DOHH2 (cell line): ENCODE measurements at regions not wholly inside any gene's neighbourhood (a gene's known extent, or its start where the extent isn't known, plus 50 kb on each side); places are given as distances from the start of the nearest gene placed in this dataset.
A peak's percentile ranks its signal among the peaks of the same experiment; 100 is the strongest.
"Not testable (repeated sequence)": the region's sequence is repeated elsewhere in the genome, so short reads cannot be mapped to it uniquely, and the experiment has no call there.

ENCODE experiments used
- H3F3A ChIP-seq: fragments of 200-600 bp; sonication (generic), shearing (Covaris generic); 2 replicates; pipeline ENCODE4 v1.6.0; 2016; ENCODE audit warnings: antibody characterized with exemption, mild to moderate bottlenecking; ENCODE audit not compliant: control insufficient read depth, insufficient read depth
- H3K27ac ChIP-seq: fragments of 200-600 bp; sonication (generic); 2 replicates; pipeline ENCODE4 v1.5.1; 2014; ENCODE audit warnings: low read depth, mild to moderate bottlenecking, low read length, moderate library complexity
- H3K27me3 ChIP-seq: fragments of 200-600 bp; sonication (generic); 2 replicates; pipeline ENCODE4 v1.6.1; 2014; ENCODE audit warnings: mild to moderate bottlenecking, low read length, mixed read lengths; ENCODE audit not compliant: control insufficient read depth
- H3K36me3 ChIP-seq: fragments of 200-600 bp; sonication (generic); 2 replicates; pipeline ENCODE4 v1.6.1; 2014; ENCODE audit warnings: mild to moderate bottlenecking, low read length, moderate library complexity, mixed read lengths; ENCODE audit not compliant: control insufficient read depth
- H3K4me1 ChIP-seq: fragments of 200-600 bp; sonication (generic); 2 replicates; pipeline ENCODE4 v1.6.1; 2014; ENCODE audit warnings: mild to moderate bottlenecking, low read length, mixed read lengths; ENCODE audit not compliant: control insufficient read depth
- H3K4me2 ChIP-seq: fragments of 200-600 bp; sonication (generic); 2 replicates; pipeline ENCODE4 v1.6.0; 2014; ENCODE audit warnings: mild to moderate bottlenecking, low read length, moderate library complexity
- H3K4me3 ChIP-seq: fragments of 200-600 bp; sonication (generic); 2 replicates; pipeline ENCODE4 v1.5.1; 2014; ENCODE audit warnings: mild to moderate bottlenecking, low read length, mixed read lengths
- H3K79me2 ChIP-seq: fragments of 200-600 bp; sonication (generic); 2 replicates; pipeline ENCODE4 v1.6.1; 2014; ENCODE audit warnings: mild to moderate bottlenecking, low read length, mixed read lengths; ENCODE audit not compliant: control insufficient read depth
- H3K9me2 ChIP-seq: fragments of 200-600 bp; sonication (generic); replicated peaks from 2 replicates; pipeline ENCODE4 v1.6.1; 2014; ENCODE audit warnings: mild to moderate bottlenecking, low read length, mixed read lengths; ENCODE audit not compliant: control insufficient read depth
- H3K9me3 ChIP-seq: fragments of 200-600 bp; sonication (generic); 2 replicates; pipeline ENCODE4 v1.6.1; 2014; ENCODE audit warnings: antibody characterized with exemption, low read length, mixed read lengths; ENCODE audit not compliant: control insufficient read depth, insufficient read depth
- H4K20me1 ChIP-seq: fragments of 200-600 bp; sonication (generic); 2 replicates; pipeline ENCODE4 v1.6.0; 2014; ENCODE audit warnings: low read depth, mild to moderate bottlenecking, antibody characterized with exemption, low read length, moderate library complexity; ENCODE audit not compliant: control insufficient read depth, insufficient read depth
- EZH2phosphoT487 ChIP-seq: fragments of 200-600 bp; sonication (generic); IDR thresholded peaks from 2 replicates; pipeline ENCODE4 v1.6.1; 2017; ENCODE audit warnings: borderline replicate concordance, mild to moderate bottlenecking, antibody characterized with exemption, low read length, moderate library complexity, mixed read lengths
- TF ChIP-seq, protein P1 (sequence below): fragments of 200-600 bp; sonication (generic); IDR thresholded peaks from one replicate; pipeline ENCODE4 v1.5.1; 2014; ENCODE audit warnings: antibody characterized with exemption, mild to moderate bottlenecking, low read depth, low read length; ENCODE audit not compliant: poor library complexity, severe bottlenecking

DNA sequence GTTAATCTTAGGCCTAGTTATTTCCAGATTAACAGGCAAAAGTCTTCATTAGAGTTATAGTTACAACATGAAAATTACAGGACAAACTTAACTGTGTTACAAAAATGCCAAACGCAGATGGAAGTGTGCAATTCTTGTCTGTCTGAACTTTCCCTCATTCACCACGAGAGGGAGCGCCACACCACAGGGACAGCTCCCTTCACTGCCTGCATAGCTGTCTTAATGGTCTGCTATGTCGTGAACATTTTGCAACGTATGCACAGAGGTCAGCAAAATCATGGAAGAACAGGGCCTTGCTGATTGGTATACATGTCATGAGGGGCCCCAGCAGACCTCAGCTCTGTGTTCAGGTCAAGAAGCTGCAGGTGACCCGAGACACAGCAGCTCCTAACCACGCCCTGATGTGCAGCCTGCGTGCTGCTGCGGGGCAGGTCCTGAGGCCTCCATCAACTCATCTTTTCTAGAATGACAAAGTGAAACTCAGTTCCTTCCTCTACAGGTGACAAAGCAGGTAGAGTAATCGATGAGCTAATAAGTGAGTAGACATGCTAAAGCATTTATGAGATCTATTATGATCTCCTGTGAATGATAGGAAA is 78.8 kb upstream of the ATP8B1 start:
- Histone ChIP-seq H3K4me1 (peaks cover 3% of the 10 kb centered on the region), H3K9me3 (peaks cover 14% of the 10 kb centered on the region), H4K20me1 (no peaks in the 10 kb centered on the region), H3K27ac (no peak overlapping the region), H3K79me2 (no peaks in the 10 kb centered on the region), H3F3A (no peaks in the 10 kb centered on the region), H3K36me3 (no peaks in the 10 kb centered on the region), H3K4me3 (no peak overlapping the region), H3K27me3 (no peaks in the 10 kb centered on the region), H3K4me2 (no peak overlapping the region), H3K9me2 (no peaks in the 10 kb centered on the region)
- TF ChIP-seq, protein P1, sequence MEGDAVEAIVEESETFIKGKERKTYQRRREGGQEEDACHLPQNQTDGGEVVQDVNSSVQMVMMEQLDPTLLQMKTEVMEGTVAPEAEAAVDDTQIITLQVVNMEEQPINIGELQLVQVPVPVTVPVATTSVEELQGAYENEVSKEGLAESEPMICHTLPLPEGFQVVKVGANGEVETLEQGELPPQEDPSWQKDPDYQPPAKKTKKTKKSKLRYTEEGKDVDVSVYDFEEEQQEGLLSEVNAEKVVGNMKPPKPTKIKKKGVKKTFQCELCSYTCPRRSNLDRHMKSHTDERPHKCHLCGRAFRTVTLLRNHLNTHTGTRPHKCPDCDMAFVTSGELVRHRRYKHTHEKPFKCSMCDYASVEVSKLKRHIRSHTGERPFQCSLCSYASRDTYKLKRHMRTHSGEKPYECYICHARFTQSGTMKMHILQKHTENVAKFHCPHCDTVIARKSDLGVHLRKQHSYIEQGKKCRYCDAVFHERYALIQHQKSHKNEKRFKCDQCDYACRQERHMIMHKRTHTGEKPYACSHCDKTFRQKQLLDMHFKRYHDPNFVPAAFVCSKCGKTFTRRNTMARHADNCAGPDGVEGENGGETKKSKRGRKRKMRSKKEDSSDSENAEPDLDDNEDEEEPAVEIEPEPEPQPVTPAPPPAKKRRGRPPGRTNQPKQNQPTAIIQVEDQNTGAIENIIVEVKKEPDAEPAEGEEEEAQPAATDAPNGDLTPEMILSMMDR, result peak; percentile 93
- no peak for TF ChIP-seq EZH2phosphoT487

DNA sequence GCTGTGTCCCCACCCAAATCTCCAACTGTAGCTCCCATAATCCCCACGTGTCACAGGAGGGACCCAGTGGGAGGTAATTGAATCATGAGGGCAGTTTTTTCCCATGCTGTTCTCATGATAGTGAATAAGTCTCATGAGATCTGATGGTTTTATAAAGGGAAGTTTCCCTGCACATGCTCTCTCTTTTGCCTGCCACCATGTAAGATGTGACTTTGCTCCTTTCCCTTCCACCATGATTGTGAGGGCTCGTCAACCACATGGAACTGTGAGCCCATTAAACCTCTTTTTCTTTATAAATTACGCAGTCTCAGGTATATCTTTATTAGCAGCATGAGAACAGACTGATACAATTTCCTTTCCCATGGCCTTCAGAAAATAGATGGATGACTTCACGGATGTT is 76.8 kb upstream of the ATP8B1 start:
- H4K20me1 ChIP-seq, H3K4me1 ChIP-seq: not testable (repeated sequence)

DNA sequence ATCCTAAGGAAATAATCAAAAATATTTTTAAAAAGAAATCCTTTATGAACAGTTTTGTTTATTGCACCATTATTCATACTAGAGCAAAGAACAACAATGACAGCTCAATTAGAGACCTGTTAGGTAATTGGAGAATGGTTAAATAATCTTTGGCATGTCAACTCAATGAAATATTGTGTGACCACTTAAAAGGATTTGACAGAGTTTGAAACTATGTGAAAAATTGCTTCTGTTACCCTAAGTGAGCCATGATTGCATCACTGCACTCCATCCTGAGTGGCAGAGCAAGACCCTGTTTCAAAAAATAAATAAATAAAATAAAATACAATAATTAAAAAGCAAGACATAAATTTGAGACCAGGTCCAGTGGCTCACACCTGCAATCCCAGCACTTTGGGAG is 66.1 kb upstream of the ATP8B1 start:
- TF ChIP-seq, protein P1, result no peak
- no peak for TF ChIP-seq EZH2phosphoT487
- no peak overlapping the region for H3K4me3 ChIP-seq
- H3F3A ChIP-seq, result no peaks in the 10 kb centered on the region
- H3K4me2 ChIP-seq, result no peak overlapping the region
- H3K27me3 ChIP-seq, result no peaks in the 10 kb centered on the region
- no peaks in the 10 kb centered on the region for H3K79me2 ChIP-seq
- no peak overlapping the region for H3K27ac ChIP-seq
- peaks cover 5% of the 10 kb centered on the region; the same call in 1 of the 2 replicates for H3K9me3 ChIP-seq
- H3K9me2 ChIP-seq, result no peaks in the 10 kb centered on the region
- no peaks in the 10 kb centered on the region for H4K20me1 ChIP-seq
- peaks cover 10% of the 10 kb centered on the region for H3K4me1 ChIP-seq
- no peaks in the 10 kb centered on the region for H3K36me3 ChIP-seq

More for the DNA sequence above, 76.8 kb upstream of the ATP8B1 start:
- H3K9me2 ChIP-seq, H3K79me2 ChIP-seq, H3K4me2 ChIP-seq, H3K27me3 ChIP-seq, H3K36me3 ChIP-seq, H3K4me3 ChIP-seq, H3F3A ChIP-seq, H3K27ac ChIP-seq: not testable (repeated sequence)
- peaks cover 14% of the 10 kb centered on the region for H3K9me3 ChIP-seq

DNA sequence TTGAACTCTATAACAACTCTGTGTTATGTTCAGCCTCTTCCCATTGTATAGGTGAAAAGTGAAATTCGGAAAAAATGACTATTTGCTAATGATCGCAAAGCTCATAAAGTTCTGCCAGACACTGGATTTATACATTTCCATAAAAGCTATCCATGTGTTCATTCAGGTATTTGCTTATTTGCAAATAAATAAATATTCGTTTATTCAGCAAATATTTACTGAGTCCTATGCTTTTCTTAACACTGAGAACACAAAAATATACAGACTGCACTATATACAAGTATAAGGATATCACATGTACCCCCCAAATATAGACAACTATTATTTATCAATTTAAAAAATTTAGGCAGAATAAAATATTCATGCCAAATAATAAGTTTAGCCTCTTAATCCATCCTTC is 63.2 kb upstream of the ATP8B1 start:
- TF ChIP-seq EZH2phosphoT487, result no peak
- TF ChIP-seq, protein P1, result no peak
- Histone ChIP-seq H3K9me2 (no peaks in the 10 kb centered on the region), H3K27me3 (no peaks in the 10 kb centered on the region)

More for the DNA sequence above, 63.2 kb upstream of the ATP8B1 start:
- H3F3A ChIP-seq, result no peaks in the 10 kb centered on the region
- H3K4me1 ChIP-seq, result peaks cover 10% of the 10 kb centered on the region
- H3K4me3 ChIP-seq, result no peak overlapping the region
- no peak overlapping the region for H3K4me2 ChIP-seq
- no peaks in the 10 kb centered on the region for H3K36me3 ChIP-seq
- H4K20me1 ChIP-seq, result no peaks in the 10 kb centered on the region
- H3K27ac ChIP-seq, result no peak overlapping the region
- peaks cover 2% of the 10 kb centered on the region; the same call in 1 of the 2 replicates for H3K9me3 ChIP-seq
- no peaks in the 10 kb centered on the region for H3K79me2 ChIP-seq
